IPS-NIHi11 (cell line): ENCODE measurements at regions not wholly inside any gene's neighbourhood (a gene's known extent, or its start where the extent isn't known, plus 50 kb on each side); places are given as distances from the start of the nearest gene placed in this dataset.
"Not testable (repeated sequence)": the region's sequence is repeated elsewhere in the genome, so short reads cannot be mapped to it uniquely, and the experiment has no call there.

Experiments
- DNase-seq: peaks from one replicate; pipeline ENCODE4 v3.0.0; 2012; ENCODE audit warnings: mixed read lengths, low spot score

DNA sequence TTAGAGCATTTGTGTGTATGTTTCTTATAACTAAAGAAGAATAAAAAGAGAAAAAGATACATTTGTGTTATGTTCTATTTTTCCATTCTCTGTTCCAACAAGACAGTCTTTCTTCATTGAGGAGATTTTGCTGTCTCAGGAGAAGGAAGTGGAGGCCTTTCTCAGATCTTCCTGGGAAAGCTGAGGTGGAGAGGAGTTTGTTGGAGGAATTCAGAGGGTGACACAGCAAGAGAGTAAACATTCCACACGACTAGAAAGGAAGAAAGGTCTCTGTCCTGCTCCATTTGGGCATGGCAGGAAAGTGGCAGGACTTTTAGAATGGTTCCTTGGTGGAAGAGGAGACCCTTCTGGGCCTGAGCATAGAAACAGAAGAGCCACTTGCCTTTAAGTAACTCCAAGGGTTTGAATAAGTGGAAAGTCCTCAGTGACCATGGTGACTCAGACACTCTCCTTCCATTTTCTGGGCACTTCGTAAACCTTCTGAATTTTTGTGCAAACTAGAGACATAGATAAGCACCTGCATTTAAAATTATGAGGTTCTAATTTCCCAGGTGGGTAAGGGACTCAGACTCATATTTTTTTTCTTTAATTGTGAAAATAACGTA lies 52.3 kb upstream of the COL5A2 start:
- no peak for DNase-seq

GRCh38 chr2:189232759-189233406 lies 53.3 kb upstream of the COL5A2 start:
- DNase-seq, result no peak

DNA sequence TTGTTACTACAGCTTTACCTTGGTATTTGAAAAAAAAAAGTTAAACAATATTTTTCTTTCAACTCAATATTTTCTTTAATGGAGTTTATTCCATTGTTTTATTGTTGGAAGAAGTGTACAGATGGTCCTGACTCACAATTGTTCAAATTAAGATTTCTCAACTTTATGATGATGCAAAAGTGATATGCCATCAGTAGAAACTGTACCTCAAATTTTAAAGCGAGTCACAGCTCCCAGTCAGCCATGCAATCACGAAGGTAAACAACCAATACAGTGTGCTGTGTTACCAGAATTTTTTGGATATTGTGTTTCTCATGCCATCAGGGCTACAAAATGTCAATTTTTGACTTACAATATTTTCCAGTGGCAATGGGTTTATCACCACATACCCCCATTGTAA lies 54.0 kb upstream of the COL5A2 start:
- DNase-seq, result no peak

DNA sequence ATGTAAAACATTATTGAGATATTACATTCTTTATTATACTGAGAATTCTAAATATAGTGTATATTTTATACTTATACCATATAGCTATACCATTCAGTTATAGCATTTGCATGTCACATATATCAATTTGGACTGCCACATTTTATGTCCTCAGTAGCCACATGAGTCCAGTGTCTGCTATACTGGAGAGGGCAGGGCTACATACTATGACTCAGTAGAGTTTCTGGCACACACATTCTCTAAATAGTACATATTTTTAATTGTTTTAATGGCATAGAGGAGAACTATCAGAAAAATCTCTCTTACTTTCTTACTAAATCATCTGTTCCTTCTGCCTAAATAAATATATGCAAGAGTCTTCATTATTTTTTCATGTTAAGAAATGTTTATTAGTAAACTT lies 55.4 kb upstream of the COL5A2 start:
- no peak for DNase-seq

- DNase-seq, result no peak
Observed at GRCh38 chr2:189236066-189236465, 56.5 kb upstream of the COL5A2 start.

- DNase-seq, result no peak
Observed at GRCh38 chr2:189238903-189239302, 59.3 kb upstream of the COL5A2 start.

DNA sequence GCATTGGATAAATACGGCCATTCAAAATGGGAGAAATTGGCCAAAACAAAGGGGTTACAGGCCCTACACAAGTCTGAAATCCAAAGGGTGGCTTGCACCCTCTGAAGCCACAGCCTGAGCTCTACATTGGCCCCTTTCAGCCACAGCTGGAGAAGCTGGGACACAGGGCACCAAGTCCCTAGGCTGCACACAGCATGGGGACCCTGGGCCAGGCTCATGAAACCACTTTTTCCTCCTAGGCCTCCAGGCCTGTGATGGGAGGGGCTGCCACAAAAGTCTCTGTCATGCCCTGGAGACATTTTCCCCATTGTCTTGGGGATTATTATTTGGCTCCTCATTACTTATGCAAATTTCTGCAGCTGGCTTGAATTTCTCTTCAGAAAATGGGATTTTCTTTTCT lies 64.3 kb upstream of the COL5A2 start:
- DNase-seq, result not testable (repeated sequence)

DNA sequence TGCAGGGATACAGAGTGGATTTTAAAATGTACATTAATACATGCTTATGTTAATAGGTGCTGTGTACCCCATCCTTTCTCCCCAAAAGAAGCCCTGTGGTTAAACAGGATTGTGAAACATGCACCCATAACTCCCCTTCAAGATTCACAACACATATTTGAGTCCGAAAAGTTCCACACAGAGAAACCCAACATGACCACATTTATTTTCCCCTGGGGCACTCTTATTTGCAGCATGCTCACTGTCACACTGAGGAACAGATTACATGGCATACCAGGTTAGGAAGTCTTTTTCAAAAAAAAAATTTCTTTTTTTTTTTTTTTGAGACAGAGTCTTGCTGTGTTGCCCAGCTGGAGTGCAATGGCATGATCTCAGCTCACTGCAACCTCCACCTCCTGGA lies 67.7 kb upstream of the COL5A2 start:
- no peak for DNase-seq

- no peak for DNase-seq
Observed at GRCh38 chr2:189248141-189248540, 68.6 kb upstream of the COL5A2 start.

DNA sequence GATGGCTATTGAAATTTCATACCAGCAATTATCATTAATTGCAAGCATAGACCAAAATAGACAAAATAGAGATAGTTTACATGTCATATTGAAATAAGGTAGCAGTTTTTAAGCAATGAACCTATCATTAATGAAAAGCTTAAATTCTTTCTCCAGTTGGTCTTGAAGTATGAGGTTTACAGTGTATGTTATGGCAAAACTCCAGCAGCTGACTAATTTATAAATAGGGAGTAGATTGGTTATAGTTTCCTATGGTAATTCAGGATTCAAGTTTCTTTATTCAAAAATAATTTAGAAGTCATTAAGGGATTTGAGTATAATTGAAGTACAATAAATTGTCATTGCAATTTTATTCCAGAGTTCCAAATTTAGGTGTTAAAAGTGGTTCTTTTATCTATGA lies 69.6 kb upstream of the COL5A2 start:
- no peak for DNase-seq

DNA sequence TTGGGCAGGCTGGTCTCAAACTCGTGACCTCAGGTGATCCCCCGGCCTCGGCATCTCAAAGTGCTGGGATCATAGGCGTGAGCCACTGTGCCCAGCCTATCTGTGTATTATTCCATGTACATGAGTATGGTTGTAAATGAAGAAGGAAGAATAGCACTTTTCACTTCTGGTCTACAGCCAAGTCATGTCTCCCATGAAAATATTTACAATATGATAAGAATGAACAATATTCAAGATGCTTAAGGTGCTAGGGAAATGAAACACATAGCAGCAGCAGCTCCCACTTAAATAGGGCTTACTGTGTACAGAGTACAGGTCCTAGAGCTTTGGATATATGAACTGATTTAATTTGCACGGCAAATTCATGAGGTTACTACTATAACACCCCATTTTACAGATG lies 70.3 kb upstream of the COL5A2 start:
- DNase-seq, result no peak

DNA sequence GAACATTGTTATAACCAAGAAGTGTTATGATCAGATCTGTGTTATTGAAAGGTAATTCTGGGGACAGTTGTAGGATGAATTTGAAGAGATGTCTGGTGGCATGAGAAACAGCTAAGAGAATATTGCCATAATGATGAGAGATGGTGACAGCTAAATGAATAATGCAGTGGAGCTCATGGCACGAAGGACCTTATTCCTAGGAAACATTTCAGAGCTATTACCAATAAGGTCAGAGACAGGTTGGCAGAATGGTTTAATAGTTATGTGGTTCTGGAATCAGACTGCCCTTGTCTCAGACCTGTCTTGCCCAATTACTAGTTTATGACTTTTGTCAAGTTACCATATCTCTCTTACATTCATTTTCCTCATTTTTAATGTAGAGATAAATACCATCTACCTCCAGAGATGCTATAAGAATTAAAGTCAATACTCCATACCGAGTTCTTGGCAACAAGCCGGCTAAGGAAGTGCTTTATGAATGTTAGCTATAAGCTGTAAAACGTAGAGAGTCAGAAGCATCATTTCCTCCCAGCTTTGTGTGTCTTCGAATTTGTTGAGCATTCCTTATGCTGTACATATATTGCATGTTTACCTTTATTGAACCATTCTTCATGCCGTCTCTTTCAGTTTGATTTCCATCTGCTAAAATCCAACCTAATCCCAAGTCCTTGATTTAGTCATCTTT lies 73.6 kb upstream of the COL5A2 start:
- no peak for DNase-seq

DNA sequence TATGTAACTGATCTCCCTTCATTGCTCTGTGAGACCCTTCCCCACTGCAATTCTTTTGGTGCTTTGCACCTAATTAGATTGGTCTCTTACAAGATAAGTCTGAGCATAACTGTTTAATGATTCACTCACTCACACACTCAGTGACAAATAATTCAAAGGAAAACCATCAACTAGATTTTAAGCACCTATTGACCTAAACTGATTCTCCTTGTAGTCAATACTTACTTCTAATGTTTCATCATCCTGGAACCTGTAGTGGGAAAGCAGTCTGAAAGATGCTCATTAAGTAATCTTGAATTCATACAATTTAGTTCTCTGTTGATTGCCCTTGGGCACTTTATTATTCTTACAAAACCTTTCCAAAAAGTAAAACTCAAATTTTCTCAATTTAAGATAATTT lies 74.3 kb upstream of the COL5A2 start:
- no peak for DNase-seq

DNA sequence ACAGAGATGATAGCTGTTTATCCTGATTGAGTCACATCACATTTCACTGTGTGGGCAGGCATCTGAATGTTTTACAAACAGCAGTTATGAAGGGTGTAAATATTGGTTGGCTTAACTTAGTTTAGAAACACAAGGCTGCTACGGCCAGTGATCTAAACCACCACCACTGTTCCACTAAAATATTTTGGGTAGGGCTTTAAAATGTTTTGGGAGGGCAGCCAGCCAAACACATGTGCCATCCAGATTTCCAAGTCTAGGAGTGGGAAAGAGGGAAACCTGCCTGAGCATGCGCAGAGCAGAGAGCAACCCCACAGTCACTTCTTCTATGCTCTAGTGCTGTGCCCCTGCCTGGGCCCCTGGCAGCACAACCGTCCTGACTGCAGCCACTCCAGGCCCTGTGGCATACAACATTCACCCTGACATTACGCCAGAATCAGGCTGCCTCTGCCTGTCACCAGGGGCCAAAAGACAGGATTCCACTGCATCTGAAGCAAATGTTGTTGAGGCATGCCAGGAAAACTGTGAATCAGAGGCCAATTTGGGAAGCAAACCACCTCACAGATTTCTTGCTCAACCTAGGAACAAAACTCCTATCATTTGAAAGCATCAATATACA lies 74.8 kb upstream of the COL5A2 start:
- no peak for DNase-seq

GRCh38 chr2:189255711-189256110 lies 76.2 kb upstream of the COL5A2 start:
- DNase-seq, result no peak

DNA sequence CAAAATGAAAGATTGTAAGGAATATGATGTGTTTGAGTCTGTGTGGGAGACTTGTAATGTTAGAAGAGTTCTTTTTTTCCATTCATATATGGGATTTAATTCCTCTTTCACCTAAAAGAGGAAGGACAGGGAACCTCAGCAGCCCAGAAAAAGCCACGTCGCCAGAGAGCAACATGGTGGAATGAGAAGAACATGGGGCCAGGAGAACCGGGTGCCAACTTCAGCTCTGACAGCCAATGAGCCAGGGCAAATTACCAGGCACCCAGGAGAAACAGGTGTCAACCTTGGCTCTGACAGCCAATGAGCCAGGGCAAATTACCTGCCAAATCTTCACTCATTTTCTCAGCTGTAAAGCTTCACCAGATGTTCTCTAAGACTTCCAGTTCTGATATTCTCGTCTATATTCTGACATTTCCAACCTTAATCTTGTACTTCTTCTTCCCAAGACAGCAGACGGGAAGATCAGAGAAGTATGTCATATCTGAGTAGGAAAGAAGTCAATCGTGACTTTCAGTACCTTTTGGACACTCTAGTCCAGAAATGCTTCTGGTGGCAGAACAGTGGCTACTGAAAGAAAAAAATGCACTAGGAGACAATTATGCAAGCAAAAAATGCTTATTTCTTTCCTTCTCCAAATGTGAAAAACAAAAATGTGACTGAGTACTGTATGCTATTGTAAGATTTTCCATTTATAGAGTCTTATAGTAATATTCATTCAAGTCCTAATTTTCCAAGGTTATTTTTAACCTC lies 79.2 kb upstream of the COL5A2 start:
- DNase-seq, result no peak

- no peak for DNase-seq
Observed at GRCh38 chr2:189260361-189260814, 80.8 kb upstream of the COL5A2 start.

DNA sequence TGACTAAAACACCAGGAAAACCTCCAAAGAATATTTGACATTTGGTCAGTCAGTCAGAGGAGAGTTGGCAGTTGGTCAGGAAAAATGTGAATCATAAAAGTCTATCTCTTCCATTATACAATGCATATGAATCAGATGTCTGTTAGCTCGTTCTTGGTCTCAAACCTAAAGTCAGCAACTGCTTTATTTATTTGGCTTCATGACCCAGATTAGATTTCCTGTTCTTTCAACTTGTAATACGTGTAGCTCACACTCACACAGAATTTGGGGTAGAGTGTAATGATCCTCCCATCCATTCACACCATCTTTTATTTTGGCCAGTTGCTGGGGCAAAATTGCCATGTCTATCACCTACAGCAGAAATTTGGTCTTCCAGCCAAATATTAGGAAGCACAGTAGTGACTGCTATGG lies 81.9 kb upstream of the COL5A2 start:
- DNase-seq, result no peak

GRCh38 chr2:189261916-189262315 lies 82.4 kb upstream of the COL5A2 start:
- DNase-seq, result no peak

GRCh38 chr2:189265696-189266320 lies 86.2 kb upstream of the COL5A2 start:
- no peak for DNase-seq

DNA sequence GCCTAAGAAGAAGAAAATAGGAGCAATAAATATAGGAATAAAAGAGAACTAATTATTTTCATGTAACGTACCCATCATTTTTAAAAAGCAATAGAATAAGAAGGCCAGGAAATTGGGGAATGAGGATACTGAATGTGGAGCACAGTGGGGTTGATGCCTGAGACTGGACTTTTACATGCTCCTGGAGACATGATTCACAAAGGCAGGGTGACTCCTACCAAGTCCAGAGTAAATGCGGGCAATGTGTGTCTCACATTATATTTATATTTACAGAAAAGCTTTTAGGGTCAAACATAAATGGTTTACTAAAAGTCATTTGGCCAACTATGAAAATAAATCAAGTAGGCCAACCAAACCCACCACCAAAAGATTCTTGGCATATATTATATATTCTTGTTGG lies 87.9 kb upstream of the COL5A2 start:
- no peak for DNase-seq
